Motor neuron (in vitro differentiated cells): ENCODE measurements at regions not wholly inside any gene's neighbourhood (a gene's known extent, or its start where the extent isn't known, plus 50 kb on each side); places are given as distances from the start of the nearest gene placed in this dataset.
"Not testable (repeated sequence)": the region's sequence is repeated elsewhere in the genome, so short reads cannot be mapped to it uniquely, and the experiment has no call there.

Experiments
- ATAC-seq, 8 experiments: fragments of 200-7000 bp; cut with Tn5 transposase; replicated peaks in 6 of 8; 2 replicates each; pipeline ENCODE4 v1.8.0; 2021; ENCODE audit warnings: mild to moderate bottlenecking in 8 of 8, moderate library complexity in 8 of 8
- H3K27ac ChIP-seq, 2 donors: fragments of 250-450 bp; sonication (Bioruptor Pico); 2 replicates each; pipeline ENCODE4 v1.9.0; 2021; ENCODE audit warnings: antibody characterized with exemption in 2 of 2, mild to moderate bottlenecking in 2 of 2, moderate library complexity in 1 of 2
- H3K4me1 ChIP-seq, 2 donors: fragments of 250-450 bp; sonication (Bioruptor Pico); replicated peaks in 1 of 2; 2 replicates each; pipeline ENCODE4 v1.6.1; 2021; ENCODE audit warnings: antibody characterized with exemption in 2 of 2, mild to moderate bottlenecking in 2 of 2, moderate library complexity in 1 of 2
- H3K4me3 ChIP-seq, 5 donors: fragments of 250-450 bp; sonication (Bioruptor Pico); 2 replicates each; pipeline ENCODE4 v1.9.0; 2021; ENCODE audit warnings: antibody characterized with exemption in 5 of 5, mild to moderate bottlenecking in 5 of 5, moderate library complexity in 4 of 5
- WGBS, 10 experiments: fragments of 450-650 bp; shearing (Covaris generic); methylation state at CpG; one replicate each; pipeline ENCODE4 v1.0.0; 2022; 5-methylcytosine and 5-hydroxymethylcytosine counted together
- in situ Hi-C, 9 experiments: fragments of 400-800 bp; cut with MboI; loops; one replicate each; pipeline ENCODE4 v1.15.0; 2021; ENCODE audit warnings: low sequenced_read_pairs in 9 of 9, low pct_unique_long_range_greater_than_20kb in 2 of 9; ENCODE audit not compliant: unreplicated experiment in 9 of 9

DNA sequence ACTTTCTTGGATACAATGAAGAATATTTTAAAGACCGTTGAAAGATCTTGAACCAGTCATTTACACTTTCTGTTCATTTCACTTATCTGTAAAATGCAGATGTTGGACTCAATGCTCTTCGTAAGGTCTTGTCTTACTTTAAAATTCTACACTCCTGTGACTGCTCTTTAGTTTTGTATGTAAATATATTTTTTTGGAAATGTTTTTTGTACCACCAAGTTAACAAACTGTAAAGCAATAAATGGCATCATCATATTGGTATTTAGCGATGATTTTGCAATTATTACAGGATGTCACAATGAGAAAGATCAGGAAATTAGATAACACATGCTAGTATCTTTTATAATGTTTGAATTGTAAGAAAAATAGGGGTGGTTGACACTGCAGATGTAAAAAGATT, 80.8 kb upstream of the GNAQ start:
- in situ Hi-C loops = no loop called here
- WGBS, 10 experiments = 48 to 94% (median 89%) methylated on average over 2 to 3 of the region's 3 CpGs
- Histone ChIP-seq H3K4me1 (no peaks in the 10 kb centered on the region), H3K27ac (no peak overlapping the region), H3K4me3 (no peak overlapping the region)
- ATAC-seq = no peak

DNA sequence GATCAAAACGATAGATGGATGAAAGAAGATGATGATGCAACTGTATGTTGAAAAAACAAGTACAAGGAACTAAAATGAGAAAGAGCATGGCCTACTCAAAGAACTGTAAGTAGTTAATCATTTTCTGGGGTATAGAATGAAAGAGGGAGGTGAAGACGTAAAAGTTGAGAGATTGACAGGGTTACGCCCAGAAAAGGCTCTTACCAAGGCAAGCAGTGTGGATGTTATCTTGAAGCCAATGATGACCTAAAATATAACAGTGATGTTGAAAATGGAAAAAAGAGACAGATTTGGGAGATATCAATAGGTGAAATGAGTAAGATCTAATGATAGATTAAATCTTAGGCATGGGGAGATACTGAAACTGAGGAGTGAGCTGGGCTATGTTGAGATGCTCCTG, 80.4 kb upstream of the GNAQ start:
- no peaks in the 10 kb centered on the region for H3K4me1 ChIP-seq
- no peak for ATAC-seq
- no peak overlapping the region for H3K4me3 ChIP-seq
- H3K27ac ChIP-seq = no peak overlapping the region
- in situ Hi-C loops = no loop called here
- WGBS, 10 experiments = 26 to 100% (median 91%) methylated on average over 1 to 3 of the region's 3 CpGs

DNA sequence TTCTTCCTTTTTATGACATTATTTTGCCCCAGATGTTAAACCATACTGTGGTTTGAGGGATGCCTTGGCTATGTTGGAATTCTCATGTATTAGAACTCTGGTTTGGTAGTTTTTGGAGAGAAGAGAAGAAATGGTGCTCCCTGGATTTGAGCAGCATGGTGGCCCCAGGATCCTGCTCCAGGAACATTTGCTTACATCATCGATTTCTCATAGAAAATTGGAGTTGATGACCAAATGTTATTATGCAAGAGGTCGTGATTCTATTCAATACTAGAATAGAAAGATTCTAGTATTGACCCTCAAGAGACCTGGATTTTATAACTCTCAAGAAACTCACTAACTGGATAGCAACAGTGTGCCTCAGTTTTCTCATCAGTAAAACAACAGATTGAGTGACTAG, 77.5 kb upstream of the GNAQ start:
- in situ Hi-C loops = no loop called here
- ATAC-seq = no peak
- 0 to 100% (median 20%) methylated on average over 1 to 2 of the region's 2 CpGs; no CpG with 5 or more reads in 3 of the 10 experiments for WGBS, 10 experiments
- H3K4me3 ChIP-seq = no peak overlapping the region
- H3K27ac ChIP-seq = no peak overlapping the region
- H3K4me1 ChIP-seq = no peaks in the 10 kb centered on the region

DNA sequence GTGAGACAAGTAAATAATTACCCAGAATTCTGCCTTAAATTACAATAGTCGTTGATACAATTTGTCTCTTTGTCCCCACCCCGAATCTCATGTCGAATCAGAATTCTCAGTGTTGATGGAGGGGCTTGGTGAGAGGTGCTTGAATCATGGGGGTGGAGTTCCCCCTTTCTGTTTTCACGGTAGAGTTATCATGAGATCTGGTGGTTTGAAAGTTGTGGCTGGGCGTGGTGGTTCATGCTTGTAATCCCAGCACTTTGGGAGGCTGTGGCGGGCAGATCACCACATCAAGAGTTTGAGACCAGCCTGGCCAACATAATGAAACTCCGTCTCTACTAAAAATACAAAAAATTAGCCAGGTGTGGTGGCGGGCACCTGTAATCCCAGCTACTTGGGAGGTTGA, 75.0 kb upstream of the GNAQ start:
- H3K27ac ChIP-seq, H3K4me3 ChIP-seq, ATAC-seq, in situ Hi-C loops, H3K4me1 ChIP-seq: not testable (repeated sequence)
- 20 to 100% (median 87%) methylated on average over 1 to 8 of the region's 8 CpGs; no CpG with 5 or more reads in 1 of the 10 experiments for WGBS, 10 experiments

DNA sequence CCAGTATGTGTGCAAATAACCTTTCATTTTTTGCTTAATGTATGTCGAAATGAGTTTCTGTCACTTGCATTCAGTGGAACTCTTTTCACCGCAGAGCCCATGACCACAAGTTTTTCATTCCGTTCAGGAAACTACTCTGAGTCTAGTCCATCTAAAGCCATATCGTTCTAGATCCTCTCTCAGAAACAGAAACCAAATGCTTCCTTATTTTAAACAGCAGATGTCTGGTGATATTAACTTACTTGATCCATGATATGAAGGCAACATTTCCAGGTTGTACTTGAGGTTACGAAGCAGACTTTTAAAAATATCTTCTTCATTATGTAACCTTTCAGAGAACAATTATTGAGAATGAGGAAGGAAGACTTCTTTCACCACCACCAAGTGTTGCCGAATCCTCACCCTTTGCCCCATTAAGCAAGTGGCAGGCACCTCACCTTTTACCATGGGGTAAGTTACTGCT, 72.4 kb upstream of the GNAQ start:
- no peak for ATAC-seq
- Histone ChIP-seq H3K4me1 (no peaks in the 10 kb centered on the region), H3K4me3 (no peak overlapping the region), H3K27ac (no peak overlapping the region)
- in situ Hi-C loops = no loop called here
- 30 to 100% (median 87%) methylated on average over 1 to 6 of the region's 6 CpGs for WGBS, 10 experiments

DNA sequence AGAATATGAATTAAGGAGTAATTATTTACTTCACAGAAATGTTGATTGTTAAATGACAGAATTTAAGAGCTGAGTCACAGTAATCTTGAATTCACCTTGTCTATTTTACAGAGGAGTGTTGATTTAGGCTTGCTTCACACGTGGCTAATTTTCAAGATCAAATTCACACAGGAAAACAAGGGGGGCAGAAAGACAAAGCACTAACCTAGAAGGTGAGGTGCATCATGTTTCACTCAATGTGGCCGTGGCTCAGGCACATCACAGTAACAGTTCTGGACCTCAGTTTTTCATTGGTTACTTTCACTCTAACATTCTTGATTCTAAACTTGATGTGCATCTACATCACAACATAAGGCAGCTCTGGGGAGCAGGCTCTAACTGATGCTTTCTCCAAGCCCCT, 69.6 kb upstream of the GNAQ start:
- 0 to 80% (median 52%) methylated on average over 1 to 2 of the region's 2 CpGs; no CpG with 5 or more reads in 1 of the 10 experiments for WGBS, 10 experiments
- in situ Hi-C loops = no loop called here
- Histone ChIP-seq H3K27ac (no peak overlapping the region), H3K4me3 (no peak overlapping the region), H3K4me1 (peaks cover 3 to 14% of the 10 kb centered on the region in 2 donors)
- no peak for ATAC-seq

DNA sequence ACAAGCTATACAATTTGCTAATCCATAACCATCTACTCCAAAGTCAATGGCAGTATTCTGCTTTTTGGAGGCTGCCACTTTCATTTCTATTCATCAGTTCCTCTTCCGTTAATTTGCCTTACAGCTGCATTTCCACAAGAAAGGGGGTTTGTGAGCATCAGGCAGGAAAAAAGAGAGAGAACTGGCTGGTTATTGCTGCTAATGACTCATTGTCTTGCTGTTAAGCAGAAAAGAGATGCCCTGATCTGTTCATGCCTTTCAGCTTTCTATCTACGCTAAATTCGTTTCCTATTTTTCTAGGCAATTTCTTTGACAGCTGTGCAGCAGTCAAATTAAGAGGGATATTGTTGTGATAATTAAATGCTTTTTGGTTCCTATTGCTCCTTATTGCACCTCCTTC, 65.9 kb upstream of the GNAQ start:
- in situ Hi-C loops = no loop called here
- Histone ChIP-seq H3K27ac (no peak overlapping the region), H3K4me1 (peaks cover 3 to 14% of the 10 kb centered on the region in 2 donors), H3K4me3 (no peak overlapping the region)
- peak in 5 of 8 experiments; percentile 49 to 81 (median 78) for ATAC-seq
- 0 to 80% (median 24%) methylated on average over 1 to 3 of the region's 3 CpGs; no CpG with 5 or more reads in 1 of the 10 experiments for WGBS, 10 experiments

DNA sequence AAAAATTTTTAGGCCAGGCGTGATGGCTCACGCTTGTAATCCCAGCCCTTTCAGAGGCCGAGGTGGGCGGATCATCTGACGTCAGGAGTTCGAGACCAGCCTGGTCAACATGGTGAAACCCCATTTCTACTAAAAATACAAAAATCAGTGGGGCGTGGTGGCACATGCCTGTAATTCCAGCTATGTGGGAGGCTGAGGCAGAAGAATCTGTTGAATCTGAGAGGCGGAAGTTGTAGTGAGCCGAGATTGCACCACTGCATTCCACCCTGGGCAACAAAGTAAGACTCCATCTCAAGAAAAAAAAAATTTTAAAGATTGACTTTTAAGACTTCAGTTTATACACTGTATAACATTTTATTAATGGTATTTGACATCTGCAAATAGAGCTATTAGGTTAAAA, 60.1 kb upstream of the GNAQ start:
- Histone ChIP-seq H3K27ac (no peak overlapping the region), H3K4me1 (peaks cover 0 to under 1% of the 10 kb centered on the region in 2 donors), H3K4me3 (no peak overlapping the region)
- in situ Hi-C loops = no loop called here
- ATAC-seq = no peak
- 50 to 98% (median 90%) methylated on average over 2 to 9 of the region's 9 CpGs for WGBS, 10 experiments

DNA sequence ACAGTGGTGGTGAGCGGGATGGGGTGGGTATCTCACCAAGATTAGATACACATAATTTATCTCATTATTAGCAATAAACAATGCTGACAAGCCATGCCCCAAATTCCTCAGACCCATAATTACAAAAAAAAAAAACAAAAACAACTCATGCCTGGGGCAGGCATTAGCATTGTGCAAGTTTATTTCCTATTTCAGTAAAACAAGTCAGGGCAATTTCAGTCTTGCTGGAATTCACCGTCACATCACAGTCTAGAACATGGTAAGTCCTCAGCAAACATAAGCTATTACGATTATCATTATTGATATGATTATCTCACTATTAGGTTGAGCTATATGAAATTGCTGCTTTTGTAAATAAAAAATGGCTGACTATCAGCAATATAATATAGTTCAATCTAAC, 57.5 kb upstream of the GNAQ start:
- Histone ChIP-seq H3K4me3 (no peak overlapping the region), H3K27ac (no peak overlapping the region), H3K4me1 (no peaks in the 10 kb centered on the region)
- in situ Hi-C loops = no loop called here
- ATAC-seq = no peak
- 50 to 100% (median 86%) methylated on average over 1 to 3 of the region's 3 CpGs for WGBS, 10 experiments

DNA sequence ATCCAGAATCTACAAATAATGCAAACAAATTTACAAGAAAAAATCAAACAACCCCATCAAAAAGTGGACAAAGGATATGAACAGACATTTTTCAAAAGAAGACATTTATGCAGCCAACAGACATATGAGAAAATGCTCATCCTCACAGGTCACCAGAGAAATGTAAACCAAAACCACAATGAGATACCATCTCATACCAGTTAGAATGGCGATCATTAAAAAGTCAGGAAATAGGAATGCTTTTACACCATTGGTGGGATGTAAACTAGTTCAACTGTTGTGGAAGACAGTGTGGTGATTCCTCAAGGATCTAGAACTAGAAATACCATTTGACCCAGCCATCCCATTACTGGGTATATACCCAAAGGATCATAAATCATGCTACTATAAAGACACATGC, 56.6 kb upstream of the GNAQ start:
- 100% methylated on average over 1 of the region's 1 CpG; no CpG with 5 or more reads in 6 of the 10 experiments for WGBS, 10 experiments
- in situ Hi-C loops = not testable (repeated sequence)

More for the DNA sequence above, 56.6 kb upstream of the GNAQ start:
- ATAC-seq, H3K4me3 ChIP-seq, H3K27ac ChIP-seq, H3K4me1 ChIP-seq: not testable (repeated sequence)
